K562 (cell line): ENCODE measurements at regions not wholly inside any gene's neighbourhood (a gene's known extent, or its start where the extent isn't known, plus 50 kb on each side); places are given as distances from the start of the nearest gene placed in this dataset.

Experiments
- POLR2AphosphoS5 ChIP-seq: IDR thresholded peaks from 2 replicates; pipeline ENCODE4 v1.6.1; 2011; ENCODE audit warnings: mild to moderate bottlenecking, low read depth, low read length, moderate library complexity; ENCODE audit not compliant: control insufficient read depth, insufficient read depth
- RAD51 ChIP-seq: fragments of 450-650 bp; IDR thresholded peaks from 2 replicates; pipeline ENCODE4 v1.7.1; 2016; ENCODE audit warnings: low read depth, mild to moderate bottlenecking, borderline replicate concordance
- SRSF1 ChIP-seq: fragments of 200-400 bp; formaldehyde crosslinking; IDR thresholded peaks from 2 replicates; pipeline ENCODE4 v1.6.1; 2017; ENCODE audit warnings: mild to moderate bottlenecking, low read depth, low read length, moderate library complexity
- ZNF263 ChIP-seq: sonication (generic); formaldehyde crosslinking; IDR thresholded peaks from 2 replicates; pipeline ENCODE4 v1.8.0; 2022; ENCODE audit warnings: mild to moderate bottlenecking, missing genetic modification reagents, borderline replicate concordance
- ZNF444 ChIP-seq: fragments of 250-450 bp; sonication (Bioruptor Pico); IDR thresholded peaks from 2 replicates; pipeline ENCODE4 v1.4.0; 2020; ENCODE audit warnings: mild to moderate bottlenecking, moderate library complexity
- TF ChIP-seq, protein P1 (sequence below), 2 experiments: fragments of 450-650 bp; IDR thresholded peaks; 2 replicates each; pipeline ENCODE4 v1.6.1; 2016
- TF ChIP-seq, protein P2 (sequence below), 3 experiments: IDR thresholded peaks in 2 of 3; conservative IDR thresholded peaks in 1 of 3; 2 replicates each; pipeline ENCODE4 v1.5.1; 2011 to 2012; ENCODE audit warnings: low read length in 3 of 3, mild to moderate bottlenecking in 3 of 3, control low read depth in 2 of 3, improper control_type of control experiment in 1 of 3, inconsistent platforms in 1 of 3, low read depth in 1 of 3, mixed read lengths in 1 of 3, moderate library complexity in 1 of 3; ENCODE audit not compliant: insufficient read depth in 2 of 3
- TF ChIP-seq, protein P3 (sequence below): conservative IDR thresholded peaks from 2 replicates; pipeline ENCODE4 v1.6.1; 2011; ENCODE audit warnings: low read depth, mild to moderate bottlenecking, low read length; ENCODE audit not compliant: control insufficient read depth

DNA sequence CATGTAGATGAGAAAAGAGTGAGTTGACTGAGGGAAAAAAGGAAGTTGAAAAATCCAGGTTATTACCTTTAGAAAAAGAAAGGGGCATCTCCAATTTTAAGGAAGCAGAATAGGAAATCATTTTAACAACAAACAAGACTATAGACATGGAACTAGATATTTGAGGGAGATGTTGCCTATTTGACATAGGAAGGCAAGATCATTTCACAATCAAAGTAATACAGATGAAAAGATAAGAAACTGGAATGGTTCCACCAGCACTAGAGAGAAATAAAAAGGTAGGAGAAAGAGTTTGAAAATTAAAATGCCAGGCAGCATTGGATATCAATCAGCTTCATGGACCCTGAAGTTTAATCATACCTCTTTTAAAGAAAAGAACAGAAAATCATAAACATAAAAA lies 881.0 kb upstream of the MGAT4C start:
- TF ChIP-seq, protein P1, sequence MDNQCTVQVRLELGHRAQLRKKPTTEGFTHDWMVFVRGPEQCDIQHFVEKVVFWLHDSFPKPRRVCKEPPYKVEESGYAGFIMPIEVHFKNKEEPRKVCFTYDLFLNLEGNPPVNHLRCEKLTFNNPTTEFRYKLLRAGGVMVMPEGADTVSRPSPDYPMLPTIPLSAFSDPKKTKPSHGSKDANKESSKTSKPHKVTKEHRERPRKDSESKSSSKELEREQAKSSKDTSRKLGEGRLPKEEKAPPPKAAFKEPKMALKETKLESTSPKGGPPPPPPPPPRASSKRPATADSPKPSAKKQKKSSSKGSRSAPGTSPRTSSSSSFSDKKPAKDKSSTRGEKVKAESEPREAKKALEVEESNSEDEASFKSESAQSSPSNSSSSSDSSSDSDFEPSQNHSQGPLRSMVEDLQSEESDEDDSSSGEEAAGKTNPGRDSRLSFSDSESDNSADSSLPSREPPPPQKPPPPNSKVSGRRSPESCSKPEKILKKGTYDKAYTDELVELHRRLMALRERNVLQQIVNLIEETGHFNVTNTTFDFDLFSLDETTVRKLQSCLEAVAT (IDR thresholded peaks at IDR 0.05), result no peak
- TF ChIP-seq SRSF1, result no peak
- no peak for TF ChIP-seq ZNF444 (CRISPR knock-in tag)
- no peak for TF ChIP-seq RAD51
- TF ChIP-seq, protein P2, sequence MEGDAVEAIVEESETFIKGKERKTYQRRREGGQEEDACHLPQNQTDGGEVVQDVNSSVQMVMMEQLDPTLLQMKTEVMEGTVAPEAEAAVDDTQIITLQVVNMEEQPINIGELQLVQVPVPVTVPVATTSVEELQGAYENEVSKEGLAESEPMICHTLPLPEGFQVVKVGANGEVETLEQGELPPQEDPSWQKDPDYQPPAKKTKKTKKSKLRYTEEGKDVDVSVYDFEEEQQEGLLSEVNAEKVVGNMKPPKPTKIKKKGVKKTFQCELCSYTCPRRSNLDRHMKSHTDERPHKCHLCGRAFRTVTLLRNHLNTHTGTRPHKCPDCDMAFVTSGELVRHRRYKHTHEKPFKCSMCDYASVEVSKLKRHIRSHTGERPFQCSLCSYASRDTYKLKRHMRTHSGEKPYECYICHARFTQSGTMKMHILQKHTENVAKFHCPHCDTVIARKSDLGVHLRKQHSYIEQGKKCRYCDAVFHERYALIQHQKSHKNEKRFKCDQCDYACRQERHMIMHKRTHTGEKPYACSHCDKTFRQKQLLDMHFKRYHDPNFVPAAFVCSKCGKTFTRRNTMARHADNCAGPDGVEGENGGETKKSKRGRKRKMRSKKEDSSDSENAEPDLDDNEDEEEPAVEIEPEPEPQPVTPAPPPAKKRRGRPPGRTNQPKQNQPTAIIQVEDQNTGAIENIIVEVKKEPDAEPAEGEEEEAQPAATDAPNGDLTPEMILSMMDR (IDR thresholded peaks at IDR 0.05 in 2 of 3, conservative IDR thresholded peaks at IDR 0.05 in 1 of 3; ENCODE audit: insufficient read depth in 2 of 3, low read depth in 1 of 3, low read length in 3 of 3), result no peak
- no peak for TF ChIP-seq ZNF263 (CRISPR knock-in tag)
- TF ChIP-seq POLR2AphosphoS5, result no peak
- TF ChIP-seq, protein P3, sequence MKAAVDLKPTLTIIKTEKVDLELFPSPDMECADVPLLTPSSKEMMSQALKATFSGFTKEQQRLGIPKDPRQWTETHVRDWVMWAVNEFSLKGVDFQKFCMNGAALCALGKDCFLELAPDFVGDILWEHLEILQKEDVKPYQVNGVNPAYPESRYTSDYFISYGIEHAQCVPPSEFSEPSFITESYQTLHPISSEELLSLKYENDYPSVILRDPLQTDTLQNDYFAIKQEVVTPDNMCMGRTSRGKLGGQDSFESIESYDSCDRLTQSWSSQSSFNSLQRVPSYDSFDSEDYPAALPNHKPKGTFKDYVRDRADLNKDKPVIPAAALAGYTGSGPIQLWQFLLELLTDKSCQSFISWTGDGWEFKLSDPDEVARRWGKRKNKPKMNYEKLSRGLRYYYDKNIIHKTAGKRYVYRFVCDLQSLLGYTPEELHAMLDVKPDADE, result no peak
